ENCODE measurements at regions not wholly inside any gene's neighbourhood (a gene's known extent, or its start where the extent isn't known, plus 50 kb on each side); places are given as distances from the start of the nearest gene placed in this dataset.

DNA sequence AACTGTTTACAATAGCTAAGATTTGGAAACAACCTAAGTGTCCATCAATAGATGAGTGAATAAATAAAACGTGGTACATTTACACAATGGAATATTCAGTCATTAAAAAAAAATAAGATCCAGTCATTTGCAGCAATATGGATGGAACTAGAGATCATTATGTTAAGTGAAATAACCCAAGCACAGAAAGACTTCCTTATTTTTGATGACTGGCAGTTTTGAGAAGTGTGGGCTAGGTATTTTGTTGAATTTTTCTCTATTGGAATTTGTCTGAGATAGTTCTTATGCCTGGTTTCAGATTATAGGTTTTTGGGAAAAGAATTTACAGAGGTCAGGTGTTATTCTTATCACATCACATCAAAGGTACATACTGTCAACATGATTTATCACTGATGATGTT is 293.8 kb upstream of the ARSJ start:
- no peak for TF ChIP-seq POLR2A (IDR thresholded peaks at IDR 0.05)
- TF ChIP-seq, protein P1, sequence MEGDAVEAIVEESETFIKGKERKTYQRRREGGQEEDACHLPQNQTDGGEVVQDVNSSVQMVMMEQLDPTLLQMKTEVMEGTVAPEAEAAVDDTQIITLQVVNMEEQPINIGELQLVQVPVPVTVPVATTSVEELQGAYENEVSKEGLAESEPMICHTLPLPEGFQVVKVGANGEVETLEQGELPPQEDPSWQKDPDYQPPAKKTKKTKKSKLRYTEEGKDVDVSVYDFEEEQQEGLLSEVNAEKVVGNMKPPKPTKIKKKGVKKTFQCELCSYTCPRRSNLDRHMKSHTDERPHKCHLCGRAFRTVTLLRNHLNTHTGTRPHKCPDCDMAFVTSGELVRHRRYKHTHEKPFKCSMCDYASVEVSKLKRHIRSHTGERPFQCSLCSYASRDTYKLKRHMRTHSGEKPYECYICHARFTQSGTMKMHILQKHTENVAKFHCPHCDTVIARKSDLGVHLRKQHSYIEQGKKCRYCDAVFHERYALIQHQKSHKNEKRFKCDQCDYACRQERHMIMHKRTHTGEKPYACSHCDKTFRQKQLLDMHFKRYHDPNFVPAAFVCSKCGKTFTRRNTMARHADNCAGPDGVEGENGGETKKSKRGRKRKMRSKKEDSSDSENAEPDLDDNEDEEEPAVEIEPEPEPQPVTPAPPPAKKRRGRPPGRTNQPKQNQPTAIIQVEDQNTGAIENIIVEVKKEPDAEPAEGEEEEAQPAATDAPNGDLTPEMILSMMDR (IDR thresholded peaks at IDR 0.05), result no peak
- WGBS, 2 donors, result 28 to 47% methylated on average over 1 of the region's 1 CpG

DNA sequence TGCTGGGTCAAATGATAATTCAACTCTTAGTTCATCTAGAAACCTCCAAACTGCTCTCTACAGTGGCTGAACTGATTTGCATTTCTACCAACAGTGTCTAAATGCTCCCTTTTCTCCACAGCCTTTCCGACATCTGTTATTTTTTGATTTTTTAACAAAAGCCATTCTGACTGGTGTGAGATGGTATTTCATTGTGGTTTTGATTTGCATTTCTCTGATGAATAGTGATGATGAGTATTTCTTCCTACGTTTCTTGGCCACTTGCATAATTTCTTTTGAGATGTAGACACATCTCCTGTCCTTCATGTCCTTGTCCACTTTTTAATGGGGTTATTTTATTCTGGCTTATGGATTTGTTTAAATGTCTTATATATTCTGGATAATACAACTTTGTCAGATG is 298.2 kb upstream of the ARSJ start:
- Histone ChIP-seq H3K27me3 (no peaks in the 10 kb centered on the region), H3K4me3 (no peak overlapping the region), H3K36me3 (no peaks in the 10 kb centered on the region), H3K4me1 (no peaks in the 10 kb centered on the region), H3K27ac (no peak overlapping the region), H3K9me3 (no peaks in the 10 kb centered on the region)
- DNase-seq, result no peak
- TF ChIP-seq, protein P1 (IDR thresholded peaks at IDR 0.05), result no peak
- TF ChIP-seq POLR2A (IDR thresholded peaks at IDR 0.05), result no peak
- intact Hi-C loops (cut with DNase I), result no loop called here
- 68 to 72% methylated on average over 2 of the region's 2 CpGs for WGBS, 2 donors

More for the DNA sequence above, 293.8 kb upstream of the ARSJ start:
- Histone ChIP-seq H3K27ac (no peak overlapping the region), H3K36me3 (no peaks in the 10 kb centered on the region), H3K9me3 (no peaks in the 10 kb centered on the region), H3K4me1 (peaks cover 0 to 12% (median 0%) of the 10 kb centered on the region in 3 donors), H3K4me3 (no peak overlapping the region), H3K27me3 (no peaks in the 10 kb centered on the region)
- no peak for DNase-seq
- intact Hi-C loops (cut with DNase I), result no loop called here

DNA sequence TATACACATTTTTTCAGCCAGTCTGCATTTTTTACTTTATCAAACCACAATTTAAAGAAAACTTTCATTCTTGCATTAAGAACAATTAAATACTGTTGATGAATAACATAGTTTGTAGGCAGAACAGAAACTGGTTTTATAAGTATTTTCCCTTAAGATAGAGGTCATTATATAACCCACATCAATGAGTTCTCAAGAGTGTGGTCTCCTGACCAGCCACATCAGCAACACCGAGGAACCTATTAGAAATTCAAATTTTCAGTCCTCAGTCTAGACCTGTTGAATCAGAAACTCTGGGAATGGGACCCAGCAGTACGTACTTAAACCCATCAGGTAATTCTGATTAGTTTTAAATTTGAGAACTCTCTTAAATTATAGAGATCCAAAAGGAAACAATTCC is 299.6 kb upstream of the ARSJ start:
- Histone ChIP-seq H3K4me1 (no peaks in the 10 kb centered on the region), H3K27ac (no peak overlapping the region), H3K27me3 (no peaks in the 10 kb centered on the region), H3K9me3 (no peaks in the 10 kb centered on the region), H3K4me3 (no peak overlapping the region), H3K36me3 (no peaks in the 10 kb centered on the region)
- DNase-seq, result no peak
- TF ChIP-seq POLR2A (IDR thresholded peaks at IDR 0.05), result no peak
- TF ChIP-seq, protein P1 (IDR thresholded peaks at IDR 0.05), result no peak
- 69 to 88% methylated on average over 2 of the region's 2 CpGs for WGBS, 2 donors
- intact Hi-C loops (cut with DNase I), result no loop called here

DNA sequence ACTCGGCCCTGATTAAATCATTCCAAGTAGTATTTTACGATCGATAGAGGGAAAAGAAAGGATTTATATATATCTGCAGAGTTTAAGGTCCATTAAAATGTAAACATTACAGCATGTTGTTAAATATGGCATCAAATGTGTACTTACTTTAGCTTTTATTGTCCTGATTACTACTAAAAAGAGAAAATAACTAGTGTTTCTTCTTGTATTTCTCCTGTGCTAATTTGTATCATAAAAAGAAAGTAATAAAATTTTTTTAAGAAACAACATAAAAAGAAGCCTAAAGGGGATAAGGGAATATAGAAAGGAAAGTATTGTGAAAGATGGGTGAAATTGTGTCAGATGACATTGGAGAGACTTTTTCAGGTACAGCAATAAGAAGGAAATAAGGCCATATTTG is 300.3 kb upstream of the ARSJ start:
- intact Hi-C loops (cut with DNase I), result no loop called here
- no peak for DNase-seq
- H3K4me3 ChIP-seq, result no peak overlapping the region
- TF ChIP-seq POLR2A (IDR thresholded peaks at IDR 0.05), result no peak
- TF ChIP-seq, protein P1 (IDR thresholded peaks at IDR 0.05), result no peak
- H3K27ac ChIP-seq, result no peak overlapping the region
- H3K36me3 ChIP-seq, result no peaks in the 10 kb centered on the region
- H3K4me1 ChIP-seq, result no peaks in the 10 kb centered on the region
- H3K9me3 ChIP-seq, result no peaks in the 10 kb centered on the region
- no peaks in the 10 kb centered on the region for H3K27me3 ChIP-seq
- WGBS, 2 donors, result 69 to 89% methylated on average over 3 of the region's 3 CpGs

DNA sequence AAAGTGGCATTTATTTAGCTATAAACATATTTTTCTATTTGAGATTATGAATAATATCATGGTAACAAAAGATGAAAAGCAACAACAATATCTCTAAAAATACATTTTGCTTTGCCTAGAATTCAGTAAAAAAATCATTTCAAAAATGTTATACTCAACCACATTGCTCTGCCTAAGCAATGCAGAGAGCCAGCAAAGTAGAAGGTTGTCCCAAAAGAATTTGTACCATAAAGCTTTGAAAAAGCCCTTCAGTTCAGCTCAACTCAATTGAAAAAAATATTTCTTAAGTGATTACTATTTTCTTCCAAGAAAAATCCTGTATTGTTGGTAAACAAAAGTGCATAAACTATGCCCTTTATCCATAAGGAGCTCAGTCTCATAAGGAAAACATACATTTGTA is 301.2 kb upstream of the ARSJ start:
- no peak for TF ChIP-seq POLR2A (IDR thresholded peaks at IDR 0.05)
- TF ChIP-seq, protein P1 (IDR thresholded peaks at IDR 0.05), result no peak
- Histone ChIP-seq H3K4me1 (no peaks in the 10 kb centered on the region), H3K4me3 (no peak overlapping the region), H3K36me3 (no peaks in the 10 kb centered on the region), H3K9me3 (no peaks in the 10 kb centered on the region), H3K27me3 (no peaks in the 10 kb centered on the region), H3K27ac (no peak overlapping the region)
- DNase-seq, result no peak
- intact Hi-C loops (cut with DNase I), result no loop called here

All from esophagus squamous epithelium (tissue), 5 donors.